GM12875 (cell line): ENCODE measurements at regions not wholly inside any gene's neighbourhood (a gene's known extent, or its start where the extent isn't known, plus 50 kb on each side); places are given as distances from the start of the nearest gene placed in this dataset.

Source experiments
- H3K4me3 ChIP-seq: one replicate; pipeline ENCODE4 v1.5.1; 2011; ENCODE audit warnings: low read depth, low read length, control low read depth
- TF ChIP-seq, protein P1 (sequence below): IDR thresholded peaks from 2 replicates; pipeline ENCODE4 v1.5.1; 2011; ENCODE audit warnings: low read depth, mild to moderate bottlenecking, control low read depth, inconsistent platforms, low read length, moderate library complexity, borderline replicate concordance; ENCODE audit not compliant: insufficient read depth

GRCh38 chr2:157930728-157931127 is 54.6 kb upstream of the ACVR1 start:
- H3K4me3 ChIP-seq, result no peak overlapping the region
- TF ChIP-seq, protein P1, sequence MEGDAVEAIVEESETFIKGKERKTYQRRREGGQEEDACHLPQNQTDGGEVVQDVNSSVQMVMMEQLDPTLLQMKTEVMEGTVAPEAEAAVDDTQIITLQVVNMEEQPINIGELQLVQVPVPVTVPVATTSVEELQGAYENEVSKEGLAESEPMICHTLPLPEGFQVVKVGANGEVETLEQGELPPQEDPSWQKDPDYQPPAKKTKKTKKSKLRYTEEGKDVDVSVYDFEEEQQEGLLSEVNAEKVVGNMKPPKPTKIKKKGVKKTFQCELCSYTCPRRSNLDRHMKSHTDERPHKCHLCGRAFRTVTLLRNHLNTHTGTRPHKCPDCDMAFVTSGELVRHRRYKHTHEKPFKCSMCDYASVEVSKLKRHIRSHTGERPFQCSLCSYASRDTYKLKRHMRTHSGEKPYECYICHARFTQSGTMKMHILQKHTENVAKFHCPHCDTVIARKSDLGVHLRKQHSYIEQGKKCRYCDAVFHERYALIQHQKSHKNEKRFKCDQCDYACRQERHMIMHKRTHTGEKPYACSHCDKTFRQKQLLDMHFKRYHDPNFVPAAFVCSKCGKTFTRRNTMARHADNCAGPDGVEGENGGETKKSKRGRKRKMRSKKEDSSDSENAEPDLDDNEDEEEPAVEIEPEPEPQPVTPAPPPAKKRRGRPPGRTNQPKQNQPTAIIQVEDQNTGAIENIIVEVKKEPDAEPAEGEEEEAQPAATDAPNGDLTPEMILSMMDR, result no peak

DNA sequence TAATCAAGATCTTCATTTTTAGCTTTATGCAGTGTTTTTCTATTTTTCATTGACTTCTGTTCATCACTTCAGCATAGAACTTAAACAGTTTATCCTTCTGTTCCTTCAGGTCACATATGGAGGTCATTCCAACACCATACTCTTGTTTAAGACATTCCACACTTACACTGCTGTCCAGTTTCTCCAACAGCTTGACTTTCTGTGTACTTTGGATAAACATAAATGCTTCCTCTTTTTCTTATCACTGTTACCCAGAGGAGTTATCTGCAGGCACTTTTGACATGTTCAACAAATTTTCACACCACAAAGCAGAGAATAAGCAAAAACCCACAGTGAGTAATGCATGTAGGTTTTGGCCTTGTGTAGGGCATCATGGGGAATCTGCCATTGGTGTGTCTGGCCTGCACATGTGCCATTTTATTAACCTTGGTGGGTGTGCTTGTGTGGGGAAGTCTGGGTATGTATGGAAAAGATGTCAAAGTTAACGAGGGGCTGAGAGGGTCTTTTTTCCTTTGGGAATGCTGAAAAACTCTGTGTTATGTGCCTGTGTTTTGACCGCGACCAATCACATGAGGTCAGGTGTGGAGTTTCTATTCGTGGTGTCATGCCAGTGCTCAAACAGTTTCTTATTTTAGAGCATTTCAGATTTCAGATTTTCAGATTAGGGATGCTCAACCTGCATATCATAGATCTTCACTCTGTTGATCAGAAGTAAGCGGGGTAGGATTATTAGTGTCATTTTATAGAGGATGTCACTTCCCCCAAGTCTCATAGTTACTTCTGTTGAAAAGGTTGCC is 53.9 kb upstream of the ACVR1 start:
- no peak overlapping the region for H3K4me3 ChIP-seq
- TF ChIP-seq, protein P1, result no peak

DNA sequence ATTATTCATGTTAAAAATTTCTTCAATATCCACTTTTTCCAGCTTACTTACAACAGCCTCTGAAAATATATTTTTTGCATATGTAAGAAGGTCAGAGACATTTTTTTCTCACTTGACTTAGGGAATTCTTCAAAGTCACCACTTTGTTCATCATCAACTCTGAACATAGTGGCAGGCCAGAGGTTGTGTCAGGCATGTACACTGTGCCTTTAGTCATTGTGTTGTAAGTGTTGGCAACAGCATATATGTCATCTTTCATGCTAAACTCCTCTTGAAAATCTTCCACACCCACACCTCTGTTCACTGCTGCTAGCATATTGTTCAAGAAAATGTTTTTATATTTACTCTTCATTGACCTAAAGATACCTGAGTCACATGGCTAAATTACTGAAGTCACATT is 52.2 kb upstream of the ACVR1 start:
- TF ChIP-seq, protein P1, result no peak
- H3K4me3 ChIP-seq, result no peak overlapping the region

DNA sequence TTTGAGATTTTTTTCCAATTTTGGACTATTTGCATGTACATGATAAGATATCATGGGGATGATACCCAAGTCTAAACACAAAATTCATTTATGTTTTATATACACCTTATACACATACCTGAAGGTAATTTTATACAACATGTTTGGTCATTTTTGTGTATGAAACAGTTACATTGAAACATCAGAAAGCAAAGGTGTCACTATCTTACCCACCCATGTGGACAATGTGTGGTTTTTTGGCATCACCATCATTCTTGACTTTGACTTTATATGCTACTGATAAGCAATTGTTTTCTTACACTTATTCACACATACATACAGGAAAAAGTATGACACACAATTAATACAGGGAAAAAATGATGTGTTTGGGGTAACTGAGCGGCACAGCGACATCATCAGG is 51.0 kb upstream of the ACVR1 start:
- no peak overlapping the region for H3K4me3 ChIP-seq
- TF ChIP-seq, protein P1, result no peak
